ENCODE measurements at regions not wholly inside any gene's neighbourhood (a gene's known extent, or its start where the extent isn't known, plus 50 kb on each side); places are given as distances from the start of the nearest gene placed in this dataset.

DNA sequence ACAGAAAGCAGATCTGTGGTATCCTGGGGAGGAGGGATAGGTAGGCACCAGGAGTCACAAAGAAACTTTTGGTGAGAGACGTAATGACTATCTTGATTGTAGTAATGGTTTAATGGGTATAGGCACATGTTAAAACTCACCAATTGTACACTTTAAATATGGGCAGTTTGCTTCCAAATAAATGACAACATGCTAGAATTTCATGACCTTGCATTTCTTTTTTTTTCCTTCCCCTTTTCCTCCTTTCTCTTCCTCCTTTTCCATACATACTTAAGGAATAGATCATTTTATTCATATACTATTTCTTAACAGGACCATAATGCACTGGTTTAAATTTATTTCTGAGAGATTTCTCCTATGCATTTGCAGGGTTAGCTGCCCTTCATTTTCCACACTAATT is 341.8 kb downstream of the TMEM182 start:
- Histone ChIP-seq H3K27me3 (ENCODE audit: control insufficient read depth in 2 of 2, insufficient read depth in 1 of 2, low read length in 1 of 2) (no peaks in the 10 kb centered on the region), H3K9me3 (ENCODE audit: control insufficient read depth in 2 of 2, insufficient read depth in 1 of 2, low read length in 1 of 2) (no peaks in the 10 kb centered on the region)
- 93% methylated on average over 1 of the region's 1 CpG for WGBS

DNA sequence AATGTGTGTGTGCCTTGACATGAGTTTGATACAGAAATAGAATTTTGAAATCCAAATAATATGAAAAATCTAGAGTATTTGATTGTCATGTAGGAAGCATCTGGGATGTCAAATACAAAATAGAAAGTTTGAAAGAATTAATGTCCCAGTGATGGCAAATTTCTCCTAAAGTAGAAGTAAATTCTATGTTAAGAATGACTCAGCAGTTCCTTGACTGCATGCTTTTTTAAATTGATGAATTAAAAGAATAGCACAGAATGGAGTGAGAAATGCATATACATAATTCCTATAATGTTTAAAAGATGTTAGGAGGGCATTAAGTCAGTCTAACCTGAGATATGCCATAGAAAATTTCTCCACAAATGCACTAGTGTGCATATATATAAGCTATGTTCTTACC is 357.5 kb downstream of the TMEM182 start:
- Histone ChIP-seq H3K4me1 (ENCODE audit: control insufficient read depth in 2 of 2, insufficient read depth in 2 of 2, low read length in 2 of 2) (no peaks in the 10 kb centered on the region), H3K4me3 (ENCODE audit: low read length in 2 of 2) (no peak overlapping the region), H3K27ac (ENCODE audit: low read depth in 1 of 2, low read length in 1 of 2) (no peak overlapping the region), H3K9me3 (ENCODE audit: control insufficient read depth in 2 of 2, insufficient read depth in 1 of 2, low read length in 1 of 2) (no peaks in the 10 kb centered on the region), H3K36me3 (ENCODE audit: control insufficient read depth in 2 of 2, insufficient read depth in 2 of 2, low read length in 1 of 2) (no peaks in the 10 kb centered on the region), H3K27me3 (ENCODE audit: control insufficient read depth in 2 of 2, insufficient read depth in 1 of 2, low read length in 1 of 2) (no peaks in the 10 kb centered on the region)
- no peak for DNase-seq (ENCODE audit: low read depth in 6 of 9, low spot score in 9 of 9)

More for the DNA sequence above, 341.8 kb downstream of the TMEM182 start:
- Histone ChIP-seq H3K4me1 (ENCODE audit: control insufficient read depth in 2 of 2, insufficient read depth in 2 of 2, low read length in 2 of 2) (no peaks in the 10 kb centered on the region), H3K36me3 (ENCODE audit: control insufficient read depth in 2 of 2, insufficient read depth in 2 of 2, low read length in 1 of 2) (no peaks in the 10 kb centered on the region), H3K27ac (ENCODE audit: low read depth in 1 of 2, low read length in 1 of 2) (no peak overlapping the region), H3K4me3 (ENCODE audit: low read length in 2 of 2) (no peak overlapping the region)
- no peak for DNase-seq (ENCODE audit: low read depth in 6 of 9, low spot score in 9 of 9)

DNA sequence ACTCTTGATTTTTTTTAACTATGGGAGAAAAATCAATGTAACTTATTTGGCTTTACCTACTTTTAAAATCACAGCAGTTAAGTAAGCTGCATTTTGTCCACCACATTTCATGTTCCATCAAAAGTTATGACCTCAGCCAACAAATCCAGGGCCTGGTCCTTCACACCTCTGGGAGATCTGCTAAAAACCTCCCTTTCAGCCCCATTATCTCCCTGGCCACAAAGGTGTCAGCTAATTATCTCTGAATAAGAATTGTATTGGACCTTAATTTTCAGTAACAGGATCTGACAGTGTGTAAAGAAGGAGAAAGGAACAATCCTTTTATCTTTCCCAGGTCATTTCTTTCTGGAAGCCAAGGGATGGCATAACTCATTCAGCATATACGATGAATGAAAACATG is 359.3 kb downstream of the TMEM182 start:
- Histone ChIP-seq H3K4me3 (ENCODE audit: low read length in 2 of 2) (no peak overlapping the region), H3K27ac (ENCODE audit: low read depth in 1 of 2, low read length in 1 of 2) (no peak overlapping the region), H3K4me1 (ENCODE audit: control insufficient read depth in 2 of 2, insufficient read depth in 2 of 2, low read length in 2 of 2) (no peaks in the 10 kb centered on the region), H3K27me3 (ENCODE audit: control insufficient read depth in 2 of 2, insufficient read depth in 1 of 2, low read length in 1 of 2) (no peaks in the 10 kb centered on the region), H3K9me3 (ENCODE audit: control insufficient read depth in 2 of 2, insufficient read depth in 1 of 2, low read length in 1 of 2) (no peaks in the 10 kb centered on the region), H3K36me3 (ENCODE audit: control insufficient read depth in 2 of 2, insufficient read depth in 2 of 2, low read length in 1 of 2) (no peaks in the 10 kb centered on the region)
- WGBS: 88% methylated on average over 1 of the region's 1 CpG
- no peak for DNase-seq (ENCODE audit: low read depth in 6 of 9, low spot score in 9 of 9)

- Histone ChIP-seq H3K4me3 (ENCODE audit: low read length in 2 of 2) (no peak overlapping the region), H3K36me3 (ENCODE audit: control insufficient read depth in 2 of 2, insufficient read depth in 2 of 2, low read length in 1 of 2) (no peaks in the 10 kb centered on the region), H3K4me1 (ENCODE audit: control insufficient read depth in 2 of 2, insufficient read depth in 2 of 2, low read length in 2 of 2) (no peaks in the 10 kb centered on the region), H3K9me3 (ENCODE audit: control insufficient read depth in 2 of 2, insufficient read depth in 1 of 2, low read length in 1 of 2) (no peaks in the 10 kb centered on the region), H3K27ac (ENCODE audit: low read depth in 1 of 2, low read length in 1 of 2) (no peak overlapping the region), H3K27me3 (ENCODE audit: control insufficient read depth in 2 of 2, insufficient read depth in 1 of 2, low read length in 1 of 2) (no peaks in the 10 kb centered on the region)
- 95% methylated on average over 2 of the region's 2 CpGs for WGBS
- no peak for DNase-seq (ENCODE audit: low read depth in 6 of 9, low spot score in 9 of 9)
Observed at GRCh38 chr2:103123516-103123915, 361.7 kb downstream of the TMEM182 start.

DNA sequence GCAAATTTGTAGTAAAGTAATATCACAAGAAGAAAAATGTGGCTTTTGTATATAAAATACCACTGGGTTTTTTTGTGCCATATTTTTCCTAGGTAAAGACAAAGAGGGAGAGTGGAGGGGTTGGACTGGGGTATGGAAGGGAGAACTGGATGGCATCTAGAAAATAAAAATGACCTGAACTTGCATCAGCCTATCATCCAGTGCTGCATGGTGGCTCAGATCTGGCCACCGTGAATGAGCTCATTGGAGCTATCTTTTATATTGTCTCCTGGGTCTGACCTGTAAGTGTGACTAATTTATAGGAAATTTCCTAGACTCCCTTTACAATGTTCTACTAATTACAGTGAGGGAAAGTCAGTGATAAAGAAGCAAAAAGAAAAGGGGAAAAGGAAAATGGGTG is 369.0 kb downstream of the TMEM182 start:
- Histone ChIP-seq H3K36me3 (ENCODE audit: control insufficient read depth in 2 of 2, insufficient read depth in 2 of 2, low read length in 1 of 2) (no peaks in the 10 kb centered on the region), H3K4me3 (ENCODE audit: low read length in 2 of 2) (no peak overlapping the region), H3K4me1 (ENCODE audit: control insufficient read depth in 2 of 2, insufficient read depth in 2 of 2, low read length in 2 of 2) (no peaks in the 10 kb centered on the region), H3K27ac (ENCODE audit: low read depth in 1 of 2, low read length in 1 of 2) (no peak overlapping the region), H3K9me3 (ENCODE audit: control insufficient read depth in 2 of 2, insufficient read depth in 1 of 2, low read length in 1 of 2) (no peaks in the 10 kb centered on the region), H3K27me3 (ENCODE audit: control insufficient read depth in 2 of 2, insufficient read depth in 1 of 2, low read length in 1 of 2) (no peaks in the 10 kb centered on the region)
- no peak for DNase-seq (ENCODE audit: low read depth in 6 of 9, low spot score in 9 of 9)
- 96% methylated on average over 1 of the region's 1 CpG for WGBS

GRCh38 chr2:103132536-103133217 is 370.8 kb downstream of the TMEM182 start:
- Histone ChIP-seq H3K9me3 (ENCODE audit: control insufficient read depth in 2 of 2, insufficient read depth in 1 of 2, low read length in 1 of 2) (no peaks in the 10 kb centered on the region), H3K27me3 (ENCODE audit: control insufficient read depth in 2 of 2, insufficient read depth in 1 of 2, low read length in 1 of 2) (no peaks in the 10 kb centered on the region), H3K4me3 (ENCODE audit: low read length in 2 of 2) (no peak overlapping the region), H3K36me3 (ENCODE audit: control insufficient read depth in 2 of 2, insufficient read depth in 2 of 2, low read length in 1 of 2) (no peaks in the 10 kb centered on the region), H3K27ac (ENCODE audit: low read depth in 1 of 2, low read length in 1 of 2) (no peak overlapping the region), H3K4me1 (ENCODE audit: control insufficient read depth in 2 of 2, insufficient read depth in 2 of 2, low read length in 2 of 2) (no peaks in the 10 kb centered on the region)
- WGBS: 53% methylated on average over 2 of the region's 2 CpGs
- DNase-seq (ENCODE audit: low read depth in 6 of 9, low spot score in 9 of 9): no peak

DNA sequence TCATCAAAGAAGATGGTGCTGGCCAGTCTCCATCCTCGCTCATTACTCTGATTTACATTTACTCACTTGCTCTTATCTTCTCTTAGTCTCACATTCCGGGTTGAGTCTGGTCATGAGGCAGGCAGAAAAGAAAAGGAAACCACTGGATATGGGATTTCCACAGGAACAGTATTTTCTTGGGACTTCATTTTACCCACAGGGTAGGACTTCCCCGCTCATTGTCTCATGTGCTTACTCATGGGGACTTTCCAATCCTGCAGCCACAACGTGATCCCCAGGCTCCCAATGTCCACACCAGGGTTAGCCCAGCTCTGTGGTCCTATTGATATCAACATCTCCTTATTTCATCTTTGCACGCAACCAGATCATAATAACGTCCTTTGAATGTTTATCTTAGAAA is 373.8 kb downstream of the TMEM182 start:
- H3K36me3 ChIP-seq (ENCODE audit: control insufficient read depth in 2 of 2, insufficient read depth in 2 of 2, low read length in 1 of 2): no peaks in the 10 kb centered on the region
- no peak overlapping the region for H3K27ac ChIP-seq (ENCODE audit: low read depth in 1 of 2, low read length in 1 of 2)
- no peak for DNase-seq (ENCODE audit: low read depth in 6 of 9, low spot score in 9 of 9)
- H3K9me3 ChIP-seq (ENCODE audit: control insufficient read depth in 2 of 2, insufficient read depth in 1 of 2, low read length in 1 of 2): no peaks in the 10 kb centered on the region
- no peaks in the 10 kb centered on the region for H3K4me1 ChIP-seq (ENCODE audit: control insufficient read depth in 2 of 2, insufficient read depth in 2 of 2, low read length in 2 of 2)
- H3K4me3 ChIP-seq (ENCODE audit: low read length in 2 of 2): no peak overlapping the region
- H3K27me3 ChIP-seq (ENCODE audit: control insufficient read depth in 2 of 2, insufficient read depth in 1 of 2, low read length in 1 of 2): no peaks in the 10 kb centered on the region
- WGBS: 91% methylated on average over 6 of the region's 6 CpGs

DNA sequence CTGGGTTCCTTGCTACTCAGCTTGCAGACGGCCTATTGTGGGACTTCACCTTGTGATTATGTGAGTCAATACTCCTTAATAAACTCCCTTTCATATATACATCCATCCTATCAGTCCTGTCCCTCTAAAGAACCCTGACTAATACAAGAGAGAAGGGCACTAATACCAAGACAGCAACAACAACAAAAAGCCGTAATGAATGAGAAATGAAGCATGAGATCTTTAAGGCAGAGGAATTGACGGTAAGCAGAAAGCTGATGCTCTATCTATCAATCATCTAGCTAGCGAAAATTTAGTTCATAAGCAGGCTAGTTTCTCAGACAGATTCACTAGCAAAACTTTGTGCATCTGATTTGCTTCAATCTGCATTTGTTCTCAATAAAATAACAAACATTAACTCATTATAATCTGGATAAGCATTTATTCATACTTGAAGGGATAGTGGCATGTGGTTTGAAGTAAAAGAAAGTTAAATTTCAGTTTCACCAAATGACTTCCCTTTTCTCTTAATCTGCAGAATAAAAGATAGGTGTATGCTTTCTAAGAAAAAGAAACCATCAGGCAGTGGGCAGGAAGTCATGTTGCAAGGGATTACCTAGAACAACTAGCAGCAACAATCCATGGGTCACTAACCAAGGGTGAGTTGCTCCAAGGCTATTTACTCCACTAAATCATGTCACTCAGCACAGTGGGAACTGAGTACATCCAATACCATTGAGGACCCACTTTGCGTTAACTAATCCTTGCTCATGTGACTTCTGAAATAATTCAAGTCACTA is 376.5 kb downstream of the TMEM182 start:
- H3K9me3 ChIP-seq (ENCODE audit: control insufficient read depth in 2 of 2, insufficient read depth in 1 of 2, low read length in 1 of 2): no peaks in the 10 kb centered on the region
- DNase-seq (ENCODE audit: low read depth in 6 of 9, low spot score in 9 of 9): no peak
- 80% methylated on average over 5 of the region's 5 CpGs for WGBS
- no peak overlapping the region for H3K4me3 ChIP-seq (ENCODE audit: low read length in 2 of 2)
- no peaks in the 10 kb centered on the region for H3K36me3 ChIP-seq (ENCODE audit: control insufficient read depth in 2 of 2, insufficient read depth in 2 of 2, low read length in 1 of 2)
- no peaks in the 10 kb centered on the region for H3K27me3 ChIP-seq (ENCODE audit: control insufficient read depth in 2 of 2, insufficient read depth in 1 of 2, low read length in 1 of 2)
- H3K4me1 ChIP-seq (ENCODE audit: control insufficient read depth in 2 of 2, insufficient read depth in 2 of 2, low read length in 2 of 2): no peaks in the 10 kb centered on the region
- H3K27ac ChIP-seq (ENCODE audit: low read depth in 1 of 2, low read length in 1 of 2): no peak overlapping the region

- WGBS: 74% methylated on average over 7 of the region's 7 CpGs
- no peak overlapping the region for H3K4me3 ChIP-seq (ENCODE audit: low read length in 2 of 2)
- DNase-seq (ENCODE audit: low read depth in 6 of 9, low spot score in 9 of 9): no peak
Observed at GRCh38 chr2:103139628-103140268, 377.9 kb downstream of the TMEM182 start.

More at GRCh38 chr2:103139628-103140268, 377.9 kb downstream of the TMEM182 start:
- no peaks in the 10 kb centered on the region for H3K4me1 ChIP-seq (ENCODE audit: control insufficient read depth in 2 of 2, insufficient read depth in 2 of 2, low read length in 2 of 2)
- no peaks in the 10 kb centered on the region for H3K9me3 ChIP-seq (ENCODE audit: control insufficient read depth in 2 of 2, insufficient read depth in 1 of 2, low read length in 1 of 2)
- no peak overlapping the region for H3K27ac ChIP-seq (ENCODE audit: low read depth in 1 of 2, low read length in 1 of 2)
- H3K36me3 ChIP-seq (ENCODE audit: control insufficient read depth in 2 of 2, insufficient read depth in 2 of 2, low read length in 1 of 2): no peaks in the 10 kb centered on the region
- H3K27me3 ChIP-seq (ENCODE audit: control insufficient read depth in 2 of 2, insufficient read depth in 1 of 2, low read length in 1 of 2): no peaks in the 10 kb centered on the region

All from thymus (tissue), 11 donors.